Stomach (tissue), 8 donors: ENCODE measurements at regions not wholly inside any gene's neighbourhood (a gene's known extent, or its start where the extent isn't known, plus 50 kb on each side); places are given as distances from the start of the nearest gene placed in this dataset.

Source experiments
- DNase-seq, 2 donors: peaks; one replicate each; pipeline versions ENCODE4 v3.0.0 to v3.0.0-alpha.2; 2013 to 2019
- H3K27ac ChIP-seq, 5 donors: fragments of 200-600 bp in 4 of 5; sonication (generic) in 4 of 5; one replicate each; pipeline ENCODE4 v1.5.1; 2013 to 2019; ENCODE audit warnings: mild to moderate bottlenecking in 1 of 5, moderate library complexity in 1 of 5
- H3K27me3 ChIP-seq, 3 donors: fragments of 200-600 bp; sonication (generic); one replicate each; pipeline ENCODE4 v1.5.1; 2017 to 2019; ENCODE audit warnings: mixed run types in 1 of 3
- H3K36me3 ChIP-seq, 4 donors: fragments of 200-600 bp; sonication (generic); 1 replicate in 3 of 4; 2 replicates in 1 of 4; pipeline ENCODE4 v1.5.1; 2016 to 2019
- H3K4me1 ChIP-seq, 4 donors: fragments of 200-600 bp; sonication (generic); one replicate each; pipeline ENCODE4 v1.5.1; 2016 to 2019
- H3K4me3 ChIP-seq, 4 donors: fragments of 200-600 bp; sonication (generic) in 3 of 4; one replicate each; pipeline ENCODE4 v1.5.1; 2016 to 2019; ENCODE audit warnings: mild to moderate bottlenecking in 1 of 4
- H3K9me3 ChIP-seq, 4 donors: fragments of 200-600 bp; sonication (generic); one replicate each; pipeline ENCODE4 v1.5.1; 2016 to 2019
- CTCF ChIP-seq, 7 experiments: fragments of 450-650 bp in 4 of 7; fragments of 200-600 bp in 3 of 7; sonication (generic) in 3 of 7; IDR thresholded peaks; one replicate each; pipeline ENCODE4 v1.5.1; 2016 to 2019; ENCODE audit warnings: antibody characterized with exemption in 7 of 7, control low read depth in 2 of 7, mild to moderate bottlenecking in 1 of 7
- EP300 ChIP-seq: sonication (generic); formaldehyde crosslinking; IDR thresholded peaks from one replicate; pipeline ENCODE4 v1.6.1; 2017; ENCODE audit warnings: antibody characterized with exemption
- POLR2A ChIP-seq, 4 donors: fragments of 450-650 bp; IDR thresholded peaks; one replicate each; pipeline ENCODE4 v1.6.1; 2016; ENCODE audit warnings: antibody characterized with exemption in 4 of 4, control low read depth in 2 of 4, mild to moderate bottlenecking in 1 of 4, moderate library complexity in 1 of 4
- POLR2AphosphoS5 ChIP-seq, 3 donors: sonication (generic); formaldehyde crosslinking; IDR thresholded peaks; one replicate each; pipeline ENCODE4 v1.6.1; 2016; ENCODE audit warnings: antibody characterized with exemption in 3 of 3
- WGBS, 5 donors: extraction: QIAGEN DNeasy Blood & Tissue Kit in 3 of 5; methylation state at CpG; one replicate each; pipeline versions ENCODE4 v1.1.5 to v1.1.7; 2013 to 2018; 5-methylcytosine and 5-hydroxymethylcytosine counted together
- intact Hi-C: fragments of 100-400 bp; cut with DNase I; formaldehyde crosslinking; loops from one replicate; pipeline ENCODE4 v1.15.1; 2023; ENCODE audit warnings: low total_unique reads
- donor health status: healthy with polysubstance abuse.
- donor health status: Bipolar disorder and iron deficiency.
- donor health status: healthy.

- Histone ChIP-seq H3K27ac (no peak overlapping the region), H3K9me3 (no peaks in the 10 kb centered on the region), H3K4me3 (no peak overlapping the region), H3K4me1 (no peaks in the 10 kb centered on the region), H3K36me3 (no peaks in the 10 kb centered on the region), H3K27me3 (no peaks in the 10 kb centered on the region)
- TF ChIP-seq CTCF (IDR thresholded peaks at IDR 0.05) (no peak), EP300 (no peak), POLR2A (IDR thresholded peaks at IDR 0.05) (no peak), POLR2AphosphoS5 (IDR thresholded peaks at IDR 0.05) (no peak)
- intact Hi-C loops: no loop called here
- DNase-seq: peak in 1 of 2 donors; percentile 44
- WGBS, 5 donors: 53 to 64% (median 57%) methylated on average over 8 of the region's 8 CpGs
Measured at GRCh38 chr20:40860487-40860902, 168.1 kb upstream of the TOP1 start.

- no peak for TF ChIP-seq EP300
- no peak for TF ChIP-seq POLR2AphosphoS5 (IDR thresholded peaks at IDR 0.05)
- no peak for TF ChIP-seq POLR2A (IDR thresholded peaks at IDR 0.05)
- TF ChIP-seq CTCF (IDR thresholded peaks at IDR 0.05): no peak
- H3K36me3 ChIP-seq: no peaks in the 10 kb centered on the region
- no peak overlapping the region for H3K4me3 ChIP-seq
- no peaks in the 10 kb centered on the region for H3K4me1 ChIP-seq
- H3K9me3 ChIP-seq: no peaks in the 10 kb centered on the region
- H3K27me3 ChIP-seq: no peaks in the 10 kb centered on the region
- WGBS, 5 donors: 70 to 86% (median 84%) methylated on average over 8 to 11 of the region's 11 CpGs
- H3K27ac ChIP-seq: no peak overlapping the region
- no peak for DNase-seq
- intact Hi-C loops: no loop called here
Measured at GRCh38 chr20:40861427-40862008, 167.1 kb upstream of the TOP1 start.

GRCh38 chr20:40863355-40863919, 165.2 kb upstream of the TOP1 start:
- intact Hi-C loops: no loop called here
- no peak for TF ChIP-seq POLR2AphosphoS5 (IDR thresholded peaks at IDR 0.05)
- TF ChIP-seq POLR2A (IDR thresholded peaks at IDR 0.05): no peak
- no peak for TF ChIP-seq EP300
- TF ChIP-seq CTCF (IDR thresholded peaks at IDR 0.05): no peak
- Histone ChIP-seq H3K4me3 (no peak overlapping the region), H3K9me3 (no peaks in the 10 kb centered on the region), H3K27me3 (no peaks in the 10 kb centered on the region), H3K36me3 (no peaks in the 10 kb centered on the region), H3K27ac (no peak overlapping the region), H3K4me1 (peaks cover 0 to 6% (median 0%) of the 10 kb centered on the region in 4 donors)
- WGBS, 5 donors: 86 to 100% (median 97%) methylated on average over 3 of the region's 3 CpGs
- no peak for DNase-seq

GRCh38 chr20:40864470-40864869, 164.2 kb upstream of the TOP1 start:
- Histone ChIP-seq H3K4me1 (peaks cover 0 to 17% (median 3%) of the 10 kb centered on the region in 4 donors), H3K27ac (no peak overlapping the region), H3K4me3 (no peak overlapping the region), H3K9me3 (no peaks in the 10 kb centered on the region), H3K36me3 (no peaks in the 10 kb centered on the region), H3K27me3 (no peaks in the 10 kb centered on the region)
- 94 to 100% (median 98%) methylated on average over 1 of the region's 1 CpG for WGBS, 5 donors
- TF ChIP-seq POLR2A (IDR thresholded peaks at IDR 0.05): no peak
- TF ChIP-seq CTCF (IDR thresholded peaks at IDR 0.05): no peak
- no peak for TF ChIP-seq POLR2AphosphoS5 (IDR thresholded peaks at IDR 0.05)
- no peak for TF ChIP-seq EP300
- DNase-seq: no peak
- intact Hi-C loops: no loop called here
